GM18909 (cell line): ENCODE measurements at regions not wholly inside any gene's neighbourhood (a gene's known extent, or its start where the extent isn't known, plus 50 kb on each side); places are given as distances from the start of the nearest gene placed in this dataset.
"Not testable (repeated sequence)": the region's sequence is repeated elsewhere in the genome, so short reads cannot be mapped to it uniquely, and the experiment has no call there.

ENCODE experiments used
- ATAC-seq: cut with Tn5 transposase; IDR thresholded peaks from one replicate; pipeline ENCODE4 v1.9.1; 2021; ENCODE audit warnings: mild to moderate bottlenecking; ENCODE audit not compliant: unreplicated experiment, poor library complexity

DNA sequence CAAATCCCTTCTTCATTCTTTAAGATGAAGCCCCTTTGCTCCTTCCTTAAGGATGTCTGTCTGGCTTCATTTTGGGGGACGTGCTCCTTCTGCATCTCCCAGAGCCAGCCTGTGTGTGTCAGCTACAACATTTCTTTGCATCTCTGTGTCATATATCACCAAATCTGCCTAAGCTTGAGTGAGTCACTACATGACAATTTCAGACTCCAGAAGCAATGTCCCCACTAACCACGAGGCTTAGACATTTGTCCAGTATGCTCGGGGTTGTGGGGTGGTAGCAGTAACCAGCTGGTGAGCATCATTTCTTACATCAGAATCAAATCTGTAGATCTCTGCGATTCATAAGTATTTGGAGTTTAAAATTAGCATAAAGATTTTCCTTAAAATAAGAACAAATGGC is 54.1 kb upstream of the USP14 start:
- ATAC-seq, result not testable (repeated sequence)

DNA sequence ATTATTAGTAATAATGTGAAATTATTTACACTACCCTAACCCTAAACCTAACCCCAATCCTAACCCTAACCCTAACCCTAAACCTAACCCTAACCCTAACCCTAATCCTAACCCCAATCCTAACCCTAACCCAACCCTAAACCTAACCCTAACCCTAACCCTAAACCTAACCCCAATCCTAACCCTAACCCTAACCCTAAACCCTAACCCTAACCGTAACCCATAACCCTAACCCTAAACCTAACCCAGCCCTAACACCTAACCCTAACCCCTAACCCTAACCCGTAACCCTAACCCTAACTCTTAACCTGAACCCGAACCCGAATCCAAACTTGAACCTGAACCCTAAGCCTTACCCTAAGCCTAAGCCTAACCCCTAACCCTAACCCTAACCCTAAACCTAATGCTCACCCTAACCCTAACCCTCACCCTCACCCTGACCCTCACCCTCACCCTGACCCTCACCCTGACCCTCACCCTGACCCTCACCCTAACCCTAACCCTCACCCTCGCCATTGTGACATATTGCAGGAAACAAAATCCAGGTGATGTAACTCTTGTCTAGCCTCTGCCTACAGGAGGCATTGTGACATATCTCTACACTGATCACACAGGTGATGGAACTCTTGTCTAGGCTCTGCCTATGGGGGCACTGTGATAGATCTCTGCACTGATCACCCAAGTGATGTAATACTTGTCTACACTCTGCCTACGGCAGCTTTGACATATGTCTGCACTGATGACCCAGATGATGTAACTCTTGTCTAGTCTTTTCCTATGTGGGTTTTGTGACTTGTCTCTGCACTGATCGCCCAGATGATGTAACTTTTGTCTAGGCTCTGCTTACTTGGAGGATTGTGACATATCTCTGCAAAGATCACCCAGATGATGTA is 53.0 kb upstream of the USP14 start:
- ATAC-seq, result not testable (repeated sequence)

DNA sequence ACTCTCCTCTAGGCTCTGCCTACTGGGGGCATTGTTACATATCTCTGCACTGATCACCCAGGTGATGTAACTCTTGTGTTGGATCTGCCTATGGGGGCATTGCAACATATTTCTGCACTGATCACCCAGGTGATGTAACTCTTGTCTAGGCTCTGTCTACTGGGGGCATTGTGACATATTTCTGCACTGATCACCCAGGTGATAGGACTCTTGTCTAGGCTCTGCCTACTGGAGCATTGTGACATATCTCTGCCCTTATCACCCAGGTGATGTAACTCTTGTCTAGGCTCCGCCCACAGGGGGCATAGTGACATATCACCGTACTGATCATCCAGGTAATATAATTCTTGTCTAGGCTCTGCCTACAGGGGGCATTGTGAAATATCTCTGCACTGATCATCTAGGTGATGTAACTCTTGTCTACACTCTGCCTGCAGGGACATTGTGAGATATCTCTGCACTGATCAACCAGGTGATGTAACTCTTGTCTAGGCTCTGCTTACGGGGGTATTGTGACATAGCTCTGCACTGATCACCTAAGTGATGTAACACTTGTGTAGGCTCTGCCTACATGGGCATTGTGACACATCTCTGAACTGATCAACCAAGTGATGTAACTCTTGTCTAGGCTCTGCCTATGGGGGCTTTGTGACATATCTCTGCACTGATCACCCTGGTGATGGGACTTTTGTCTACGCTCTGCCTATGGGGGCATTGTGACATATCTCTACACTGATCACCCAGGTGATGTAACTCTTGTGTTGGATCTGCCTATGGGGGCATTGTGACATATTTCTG is 52.1 kb upstream of the USP14 start:
- ATAC-seq, result not testable (repeated sequence)

DNA sequence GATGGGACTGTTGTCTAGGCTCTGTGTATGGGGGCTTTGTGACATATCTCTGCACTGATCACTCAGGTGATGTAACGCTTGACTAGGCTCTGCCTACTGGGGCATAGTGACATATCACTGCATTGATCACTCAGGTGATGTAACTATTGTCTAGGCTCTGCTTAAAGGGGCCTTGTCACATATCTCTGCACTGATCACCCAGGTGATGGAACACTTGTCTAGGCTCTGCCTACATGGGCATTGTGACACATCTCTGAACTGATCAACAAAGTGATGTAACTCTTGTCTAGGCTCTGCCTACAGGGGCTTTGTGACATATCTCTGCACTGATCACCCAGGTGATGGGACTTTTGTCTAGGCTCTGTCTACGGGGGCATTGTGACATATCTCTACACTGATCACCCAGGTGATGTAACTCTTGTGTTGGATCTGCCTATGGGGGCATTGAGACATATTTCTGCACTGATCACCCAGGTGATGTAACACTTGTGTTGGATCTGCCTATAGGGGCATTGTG is 51.4 kb upstream of the USP14 start:
- not testable (repeated sequence) for ATAC-seq

DNA sequence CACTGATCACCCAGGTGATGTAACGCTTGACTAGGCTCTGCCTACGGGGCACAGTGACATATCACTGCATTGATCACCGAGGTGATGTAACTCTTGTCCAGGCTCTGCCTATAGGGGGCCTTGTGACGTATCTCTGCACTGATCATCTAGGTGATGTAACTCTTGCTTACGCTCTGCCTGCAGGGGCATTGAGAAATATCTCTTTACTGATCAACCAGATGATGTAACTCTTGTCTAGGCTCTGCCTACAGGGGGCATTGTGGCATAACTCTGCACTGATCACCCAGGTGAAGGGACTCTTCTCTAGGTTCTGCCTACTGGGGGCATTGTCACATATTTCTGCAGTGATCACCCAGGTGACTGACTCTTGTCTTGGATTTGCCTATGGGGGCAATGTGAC is 50.9 kb upstream of the USP14 start:
- not testable (repeated sequence) for ATAC-seq

DNA sequence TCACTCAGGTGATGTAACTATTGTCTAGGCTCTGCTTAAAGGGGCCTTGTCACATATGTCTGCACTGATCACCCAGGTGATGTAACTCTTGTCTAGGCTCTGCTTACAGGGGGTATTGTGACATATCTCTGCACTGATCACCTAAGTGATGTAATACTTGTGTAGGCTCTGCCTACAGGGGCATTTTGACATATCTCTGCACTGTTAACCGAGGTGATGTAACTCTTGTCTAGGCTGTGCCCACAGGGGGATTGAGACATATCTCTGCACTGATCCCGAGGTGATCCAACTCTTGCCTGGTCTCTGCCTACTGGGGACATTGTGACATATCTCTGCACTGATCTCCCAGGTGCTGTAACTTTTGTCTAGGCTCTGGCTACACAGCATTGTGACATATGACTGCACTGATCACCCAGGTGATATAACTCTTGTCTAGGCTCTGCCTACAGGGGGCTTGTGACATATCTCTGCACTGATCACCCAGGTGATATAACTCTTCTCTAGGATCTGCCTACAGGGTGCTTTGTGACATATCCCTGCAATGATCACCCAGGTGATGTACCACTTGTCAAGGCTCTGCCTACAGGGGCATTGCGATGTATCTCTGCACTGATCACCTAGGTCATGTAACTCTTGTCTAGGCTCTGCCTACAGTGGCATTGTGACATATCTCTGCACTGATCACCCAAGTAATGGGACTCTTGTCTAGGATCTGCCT is 50.3 kb upstream of the USP14 start:
- ATAC-seq, result peak; percentile 60
